SK-N-SH (cell line): ENCODE measurements at regions not wholly inside any gene's neighbourhood (a gene's known extent, or its start where the extent isn't known, plus 50 kb on each side); places are given as distances from the start of the nearest gene placed in this dataset.

ENCODE experiments used
- CTCF ChIA-PET: fragments of 300-600, 350-600 bp; formaldehyde crosslinking; extraction: SDS; loops from one replicate; lab custom pipeline; 2021; lab: Yijun Ruan, JAX
- POLR2A ChIA-PET: fragments of 350-600 bp; sonication (Branson Sonifier 250); formaldehyde crosslinking; extraction: SDS; loops from one replicate; lab custom pipeline; 2020; ENCODE audit warnings: antibody characterized with exemption, inconsistent platforms; lab: Yijun Ruan, JAX
- DNase-seq: peaks from one replicate; pipeline ENCODE4 v3.0.0; 2012
- H2AFZ ChIP-seq: fragments of 200-600 bp; sonication (generic); 2 replicates; pipeline ENCODE4 v1.8.1; 2016; ENCODE audit warnings: antibody characterized with exemption, mild to moderate bottlenecking, low read depth
- H3F3A ChIP-seq: fragments of 200-600 bp; sonication (generic); replicated peaks from 2 replicates; pipeline ENCODE3; 2016; ENCODE audit warnings: antibody characterized with exemption, mild to moderate bottlenecking; ENCODE audit not compliant: insufficient read depth
- H3K27ac ChIP-seq, 2 experiments: fragments of 200-500 bp in 1 of 2; fragments of 200-600 bp in 1 of 2; sonication (Bioruptor generic) in 1 of 2; sonication (generic), shearing (Covaris generic) in 1 of 2; 2 replicates each; pipeline versions ENCODE4 v1.5.1 to v1.6.1; 2014 to 2016; ENCODE audit warnings: low read depth in 2 of 2, inconsistent platforms in 1 of 2, low read length in 1 of 2, mild to moderate bottlenecking in 1 of 2, mixed read lengths in 1 of 2
- H3K27me3 ChIP-seq: fragments of 200-600 bp; sonication (generic), shearing (Covaris generic); 2 replicates; pipeline ENCODE4 v1.6.1; 2016; ENCODE audit warnings: mixed run types; ENCODE audit not compliant: insufficient read depth
- H3K36me3 ChIP-seq, 2 experiments: fragments of 200-500 bp in 1 of 2; fragments of 200-600 bp in 1 of 2; sonication (Bioruptor generic) in 1 of 2; sonication (generic) in 1 of 2; replicated peaks in 1 of 2; 2 replicates each; pipeline versions ENCODE3 to v1.5.1; 2014 to 2016; ENCODE audit warnings: low read length in 1 of 2, mild to moderate bottlenecking in 1 of 2; ENCODE audit not compliant: insufficient read depth in 2 of 2, control insufficient read depth in 1 of 2
- H3K4me1 ChIP-seq, 2 experiments: fragments of 200-500 bp in 1 of 2; fragments of 200-600 bp in 1 of 2; sonication (Bioruptor generic) in 1 of 2; sonication (generic), shearing (Covaris generic) in 1 of 2; 2 replicates each; pipeline versions ENCODE4 v1.5.1 to v1.6.1; 2014 to 2016; ENCODE audit warnings: low read depth in 1 of 2, low read length in 1 of 2, mixed run types in 1 of 2; ENCODE audit not compliant: insufficient read depth in 2 of 2, control insufficient read depth in 1 of 2
- H3K4me2 ChIP-seq: fragments of 200-600 bp; sonication (generic), shearing (Covaris generic); 2 replicates; pipeline ENCODE4 v1.6.1; 2017; ENCODE audit warnings: mixed run types
- H3K4me3 ChIP-seq, 2 experiments: fragments of 200-500 bp in 1 of 2; fragments of 200-600 bp in 1 of 2; sonication (Bioruptor generic) in 1 of 2; sonication (generic), shearing (Covaris generic) in 1 of 2; 2 replicates each; pipeline versions ENCODE4 v1.5.1 to v1.8.1; 2014 to 2016; ENCODE audit warnings: low read depth in 2 of 2, inconsistent platforms in 1 of 2, low read length in 1 of 2, mild to moderate bottlenecking in 1 of 2, mixed read lengths in 1 of 2, moderate library complexity in 1 of 2
- H3K79me2 ChIP-seq: fragments of 200-600 bp; sonication (generic); 2 replicates; pipeline ENCODE4 v1.8.1; 2017; ENCODE audit warnings: mild to moderate bottlenecking; ENCODE audit not compliant: insufficient read depth
- H3K9ac ChIP-seq: fragments of 200-600 bp; sonication (generic); 2 replicates; pipeline ENCODE4 v1.6.1; 2017; ENCODE audit warnings: mixed run types
- H3K9me2 ChIP-seq: fragments of 200-600 bp; sonication (generic); 2 replicates; pipeline ENCODE4 v1.6.1; 2017; ENCODE audit warnings: mixed run types
- H3K9me3 ChIP-seq: fragments of 200-600 bp; sonication (generic); 2 replicates; pipeline ENCODE4 v1.6.1; 2017; ENCODE audit warnings: mixed run types, mild to moderate bottlenecking, moderate library complexity
- H4K20me1 ChIP-seq: fragments of 200-600 bp; sonication (generic); 2 replicates; pipeline ENCODE4 v1.6.1; 2017; ENCODE audit warnings: mild to moderate bottlenecking, mixed run types; ENCODE audit not compliant: insufficient read depth
- FOXM1 ChIP-seq: IDR thresholded peaks from 2 replicates; pipeline ENCODE4 v1.4.0; 2012; ENCODE audit warnings: low read depth, mild to moderate bottlenecking
- GABPA ChIP-seq: IDR thresholded peaks from 2 replicates; pipeline ENCODE4 v1.4.0; 2012; ENCODE audit warnings: low read depth, mild to moderate bottlenecking
- GATA2 ChIP-seq: sonication (generic); formaldehyde crosslinking; IDR thresholded peaks from 2 replicates; pipeline ENCODE4 v1.5.0; 2020; ENCODE audit warnings: mild to moderate bottlenecking, missing genetic modification reagents
- IRF3 ChIP-seq: fragments of 150-350 bp; IDR thresholded peaks from 2 replicates; pipeline ENCODE4 v1.6.1; 2016; ENCODE audit warnings: mild to moderate bottlenecking, low read depth, low read length
- MAX ChIP-seq: IDR thresholded peaks from 2 replicates; pipeline ENCODE4 v1.4.0; 2012; ENCODE audit warnings: low read depth
- NRF1 ChIP-seq: IDR thresholded peaks from 2 replicates; pipeline ENCODE4 v1.6.1; 2012; ENCODE audit warnings: low read depth, mild to moderate bottlenecking, low read length
- PBX3 ChIP-seq: IDR thresholded peaks from 2 replicates; pipeline ENCODE4; 2012
- REST ChIP-seq: IDR thresholded peaks from 2 replicates; pipeline ENCODE4 v1.6.1; 2012; ENCODE audit warnings: mild to moderate bottlenecking, low read depth, low read length, moderate library complexity
- RXRA ChIP-seq: IDR thresholded peaks from 2 replicates; pipeline ENCODE4 v1.4.0; 2012; ENCODE audit warnings: low read depth, mild to moderate bottlenecking, borderline replicate concordance
- SMC3 ChIP-seq: IDR thresholded peaks from 2 replicates; pipeline ENCODE4 v1.6.1; 2012; ENCODE audit warnings: low read depth, low read length, improper control_type of control experiment
- TEAD4 ChIP-seq: IDR thresholded peaks from 2 replicates; pipeline ENCODE4 v1.4.0; 2012; ENCODE audit warnings: mild to moderate bottlenecking, borderline replicate concordance; ENCODE audit not compliant: insufficient read depth
- ZBTB33 ChIP-seq: IDR thresholded peaks from 2 replicates; pipeline ENCODE4 v1.4.0; 2012; ENCODE audit warnings: low read depth, borderline replicate concordance
- WGBS: methylation state at CpG from one replicate; pipeline ENCODE4 v1.1.6; 2017; ENCODE audit warnings: low lambda C conversion rate; 5-methylcytosine and 5-hydroxymethylcytosine counted together

GRCh38 chr5:74272024-74272775, 368.3 kb downstream of the ENC1 start:
- Histone ChIP-seq H3K9me3 (no peaks in the 10 kb centered on the region), H3K36me3 (no peaks in the 10 kb centered on the region), H3K4me2 (no peak overlapping the region), H3K9me2 (no peaks in the 10 kb centered on the region), H3K4me1 (no peaks in the 10 kb centered on the region; a peak in 1 of 4 replicates), H3K4me3 (no peak overlapping the region), H2AFZ (peak overlapping the region; percentile 25; the same call in 1 of the 2 replicates), H3F3A (no peaks in the 10 kb centered on the region), H3K9ac (no peak overlapping the region), H3K27ac (no peak overlapping the region), H3K79me2 (no peaks in the 10 kb centered on the region), H3K27me3 (no peaks in the 10 kb centered on the region), H4K20me1 (no peaks in the 10 kb centered on the region)
- POLR2A ChIA-PET: no interaction called here
- CTCF ChIA-PET: no interaction called here
- TF ChIP-seq NRF1 (no peak), GABPA (no peak), GATA2 (CRISPR knock-in tag) (no peak), SMC3 (no peak), PBX3 (no peak), FOXM1 (no peak), REST (no peak), RXRA (no peak), TEAD4 (no peak), ZBTB33 (no peak), IRF3 (no peak), MAX (no peak)
- 82% methylated on average over 2 of the region's 2 CpGs for WGBS
- DNase-seq: no peak
